ENCODE measurements at regions not wholly inside any gene's neighbourhood (a gene's known extent, or its start where the extent isn't known, plus 50 kb on each side); places are given as distances from the start of the nearest gene placed in this dataset.

- no peak for DNase-seq
Measured at GRCh38 chr5:82766206-82766605, 311.0 kb downstream of the TMEM167A start.

- DNase-seq: no peak
Measured at GRCh38 chr5:82765765-82766164, 311.4 kb downstream of the TMEM167A start.

- no peak for DNase-seq
Measured at GRCh38 chr5:82760856-82761255, 316.3 kb downstream of the TMEM167A start.

GRCh38 chr5:82758881-82759280, 318.3 kb downstream of the TMEM167A start:
- DNase-seq: no peak

GRCh38 chr5:82754759-82755158, 322.4 kb downstream of the TMEM167A start:
- no peak for DNase-seq

GRCh38 chr5:82754036-82754746, 323.0 kb downstream of the TMEM167A start:
- no peak for DNase-seq

- DNase-seq: no peak
Measured at GRCh38 chr5:82753374-82753773, 323.8 kb downstream of the TMEM167A start.

- DNase-seq: peak in 27 of 58 donors; percentile 0 to 68 (median 8)
Measured at GRCh38 chr5:82749461-82749820, 327.8 kb downstream of the TMEM167A start.

GRCh38 chr5:82748688-82749460, 328.3 kb downstream of the TMEM167A start:
- DNase-seq: no peak

- DNase-seq: no peak
Measured at GRCh38 chr5:82747986-82748385, 329.2 kb downstream of the TMEM167A start.

- DNase-seq: no peak
Measured at GRCh38 chr5:82745016-82745415, 332.2 kb downstream of the TMEM167A start.

- no peak for DNase-seq
Measured at GRCh38 chr5:82738681-82739269, 338.4 kb downstream of the TMEM167A start.

- no peak for DNase-seq
Measured at GRCh38 chr5:82735160-82735789, 341.9 kb downstream of the TMEM167A start.

- DNase-seq: no peak
Measured at GRCh38 chr5:82734347-82734746, 342.8 kb downstream of the TMEM167A start.

- DNase-seq: no peak
Measured at GRCh38 chr5:82730913-82731312, 346.3 kb downstream of the TMEM167A start.

- no peak for DNase-seq
Measured at GRCh38 chr5:82728926-82729702, 348.1 kb downstream of the TMEM167A start.

- DNase-seq: no peak
Measured at GRCh38 chr5:82723168-82723567, 354.0 kb downstream of the TMEM167A start.

- DNase-seq: no peak
Measured at GRCh38 chr5:82721087-82721410, 356.1 kb downstream of the TMEM167A start.

- no peak for DNase-seq
Measured at GRCh38 chr5:82720213-82721086, 356.7 kb downstream of the TMEM167A start.

- no peak for DNase-seq
Measured at GRCh38 chr5:82719368-82719767, 357.8 kb downstream of the TMEM167A start.
